CD4-positive, alpha-beta T cell treated with Interleukin-4 for 1 hour (primary cell): ENCODE measurements at regions not wholly inside any gene's neighbourhood (a gene's known extent, or its start where the extent isn't known, plus 50 kb on each side); places are given as distances from the start of the nearest gene placed in this dataset.
A peak's percentile ranks its signal among the peaks of the same experiment; 100 is the strongest.
"Not testable (repeated sequence)": the region's sequence is repeated elsewhere in the genome, so short reads cannot be mapped to it uniquely, and the experiment has no call there.

Experiments
- DNase-seq, 2 donors: peaks; one replicate each; pipeline ENCODE4 v3.0.0-alpha.2; 2020 to 2022

DNA sequence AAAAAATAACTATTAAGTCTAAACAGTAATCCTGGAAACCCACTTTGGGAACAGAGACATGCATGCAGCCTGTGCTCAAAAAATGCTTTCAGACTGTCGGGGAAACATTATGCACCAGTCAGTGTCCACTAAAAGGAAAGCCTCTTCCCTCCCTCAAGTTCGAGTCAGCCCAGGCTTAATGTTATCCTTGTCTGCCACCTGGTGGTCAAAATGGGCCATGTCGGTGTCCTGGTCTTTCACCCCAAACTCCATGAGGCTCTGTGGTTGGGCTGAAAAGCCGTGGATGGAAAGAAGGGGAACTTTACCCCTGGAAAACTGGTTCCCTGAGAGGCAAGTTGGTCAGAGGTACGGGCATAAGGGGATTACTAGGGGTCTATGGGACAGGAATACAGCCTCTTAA, 88.4 kb upstream of the ZNF492 start:
- peak in 1 of 2 donors; percentile 8 for DNase-seq

DNA sequence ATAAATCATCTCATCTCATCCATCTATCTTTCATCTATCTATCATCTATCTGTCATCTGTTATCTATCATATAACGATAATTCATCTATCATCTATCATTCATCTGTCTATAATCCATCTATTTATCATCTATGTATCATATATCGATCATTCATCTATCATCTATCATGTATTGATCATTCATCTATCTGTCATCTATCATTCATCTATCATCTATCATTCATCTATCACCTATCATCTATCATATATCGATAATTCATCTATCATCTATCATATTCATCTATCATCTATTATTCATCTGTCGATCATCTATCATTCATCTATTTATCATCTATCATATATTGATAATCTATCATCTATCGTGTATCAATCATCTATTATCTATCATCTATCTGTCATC, 100.4 kb upstream of the ZNF492 start:
- no peak for DNase-seq

DNA sequence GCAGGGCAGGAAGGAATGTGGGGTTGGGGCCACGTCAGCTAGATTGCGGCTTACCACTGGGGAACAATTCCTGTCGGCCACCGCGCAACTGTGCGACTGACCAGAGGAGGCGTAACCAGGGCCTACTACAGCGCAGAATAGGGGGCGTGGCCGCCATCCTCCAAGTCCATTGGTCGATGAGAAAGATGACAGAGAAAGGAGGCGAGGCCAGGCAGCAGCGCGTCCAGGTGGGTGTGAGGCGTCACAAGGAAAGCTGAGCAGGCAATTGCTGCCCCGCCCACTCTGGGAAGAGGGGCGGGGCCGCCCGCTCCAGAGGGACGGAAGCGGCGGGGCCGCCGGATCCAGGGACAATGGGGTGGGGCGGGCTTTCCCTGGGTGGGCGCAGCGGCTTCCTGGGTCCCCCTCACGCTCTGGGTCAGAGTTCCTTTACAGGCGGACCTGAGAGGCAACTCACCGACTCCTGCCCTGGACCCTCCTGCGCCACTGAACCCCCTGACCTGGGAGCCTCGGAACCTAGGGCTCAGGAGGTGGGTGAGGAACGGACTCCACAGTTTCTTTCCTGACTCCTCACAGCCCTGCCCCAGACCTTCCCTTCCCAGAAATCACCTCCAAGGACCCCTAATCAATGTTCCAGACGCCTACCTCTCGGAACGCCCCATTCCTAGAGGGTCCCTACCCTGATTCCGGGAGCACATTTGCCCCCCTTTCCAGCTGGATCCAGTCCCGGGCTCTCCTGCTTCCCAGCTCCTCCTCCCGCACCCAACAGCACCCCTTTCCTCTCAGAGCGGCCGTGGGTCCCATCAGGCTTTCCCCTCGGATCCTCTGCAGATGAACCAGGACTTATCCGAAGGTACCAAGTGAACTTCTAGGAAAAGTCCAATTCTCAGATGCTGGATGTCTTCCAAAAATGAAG, 101.5 kb upstream of the ZNF492 start:
- no peak for DNase-seq

DNA sequence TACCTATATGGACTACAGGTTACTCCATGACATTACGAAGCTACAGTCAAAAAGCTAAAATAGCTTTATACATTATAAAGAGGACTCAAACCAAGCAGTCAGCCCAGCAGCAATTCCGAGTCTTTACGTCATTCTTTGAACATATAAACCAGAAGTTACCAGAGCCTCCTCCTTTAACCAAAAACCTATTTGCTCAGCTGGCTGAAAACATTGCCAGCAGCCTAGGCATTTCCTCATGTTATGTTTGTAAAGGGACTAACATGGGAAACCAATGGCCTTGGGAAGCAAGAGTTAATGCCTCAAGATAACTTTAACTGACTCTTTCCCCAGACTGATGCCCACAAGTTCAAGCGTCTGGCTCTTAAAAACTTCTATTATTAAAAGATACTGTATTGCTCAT, 104.1 kb upstream of the ZNF492 start:
- no peak for DNase-seq

DNA sequence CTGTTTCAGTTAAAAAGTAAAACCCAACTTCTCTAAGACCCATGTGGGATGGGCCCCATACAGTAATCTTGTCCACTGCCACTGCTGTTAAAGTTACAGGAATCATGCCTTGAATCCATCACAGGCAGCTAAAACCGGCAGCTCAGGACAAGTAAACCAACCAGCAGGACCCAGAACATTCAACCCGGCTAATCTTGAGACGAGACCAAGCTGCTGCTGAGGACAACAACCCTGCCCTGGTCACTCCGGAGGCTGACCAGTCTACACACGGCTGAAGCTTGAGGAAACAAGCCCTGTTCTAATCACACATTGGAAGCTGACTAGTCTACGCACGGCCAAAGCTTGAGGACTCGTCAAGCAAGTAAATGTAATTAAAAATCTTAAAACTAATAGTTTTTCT, 105.2 kb upstream of the ZNF492 start:
- DNase-seq = no peak

DNA sequence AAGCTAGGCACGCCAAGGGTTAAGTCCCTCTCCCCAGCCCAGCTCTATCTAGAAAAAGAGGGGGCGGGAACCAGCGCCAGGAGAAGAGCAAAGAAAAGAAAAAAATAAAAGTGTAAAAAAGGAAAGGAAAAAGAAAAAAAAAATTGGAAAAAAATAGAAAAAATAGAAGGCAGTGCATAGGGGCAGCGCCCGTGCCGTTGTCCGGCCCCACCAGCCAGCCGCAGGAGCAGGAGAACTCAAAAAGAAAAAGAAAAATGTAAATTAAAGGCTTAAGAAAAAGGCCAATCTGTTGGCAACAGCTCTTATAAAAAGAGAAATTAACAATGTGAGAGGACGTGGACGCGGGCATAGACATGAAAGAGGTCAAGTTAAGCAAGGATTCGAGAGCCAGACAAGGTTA, 105.4 kb upstream of the ZNF98 start:
- DNase-seq = no peak

DNA sequence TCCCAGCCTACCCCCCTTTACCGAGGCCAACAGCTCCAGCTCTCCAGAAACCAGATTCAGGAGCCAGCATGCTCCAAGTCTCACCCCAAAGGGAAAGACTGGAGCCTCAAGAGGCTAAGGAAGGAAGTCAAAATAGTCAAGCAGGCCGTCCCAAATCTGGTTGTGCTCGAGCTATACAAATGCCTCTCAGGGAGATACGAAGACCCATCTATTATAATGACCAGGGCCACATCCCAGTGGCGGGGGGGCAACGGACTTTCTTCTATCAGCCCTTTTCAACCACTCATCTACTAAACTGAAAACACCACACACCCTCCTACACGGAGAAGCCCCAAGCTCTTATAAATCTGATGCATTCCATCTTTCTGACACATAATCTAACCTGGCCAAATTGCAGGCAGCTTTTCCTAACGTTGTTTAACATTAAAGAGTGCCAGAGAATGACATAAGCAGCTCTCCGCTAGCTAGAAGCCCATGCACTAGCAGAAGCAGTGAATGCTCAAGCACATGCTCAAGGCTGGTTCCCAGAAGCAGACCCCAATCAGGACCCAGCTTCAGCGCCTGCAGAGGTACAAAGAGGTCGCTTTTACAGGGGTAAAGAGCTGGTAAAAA, 104.6 kb upstream of the ZNF98 start:
- DNase-seq = no peak

DNA sequence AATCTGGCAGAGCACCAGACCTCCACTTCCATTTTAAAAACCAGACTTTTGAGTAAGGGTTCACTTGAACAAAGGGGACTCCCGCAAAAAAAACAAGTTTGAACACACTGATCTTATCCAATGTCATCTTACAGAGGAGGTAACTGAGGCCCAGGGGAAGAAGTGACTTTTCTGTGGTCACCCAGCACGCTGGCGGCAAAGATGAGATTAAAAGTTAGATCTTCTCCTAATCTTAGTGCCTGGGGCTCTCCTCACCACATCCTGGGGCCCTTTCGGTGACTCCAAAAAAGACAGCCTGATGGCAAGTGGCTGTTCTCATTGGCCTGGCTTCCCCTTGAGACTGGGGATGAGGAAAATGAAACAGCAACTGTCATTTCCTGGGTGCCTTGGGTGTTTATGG, 101.8 kb upstream of the ZNF98 start:
- DNase-seq = no peak

DNA sequence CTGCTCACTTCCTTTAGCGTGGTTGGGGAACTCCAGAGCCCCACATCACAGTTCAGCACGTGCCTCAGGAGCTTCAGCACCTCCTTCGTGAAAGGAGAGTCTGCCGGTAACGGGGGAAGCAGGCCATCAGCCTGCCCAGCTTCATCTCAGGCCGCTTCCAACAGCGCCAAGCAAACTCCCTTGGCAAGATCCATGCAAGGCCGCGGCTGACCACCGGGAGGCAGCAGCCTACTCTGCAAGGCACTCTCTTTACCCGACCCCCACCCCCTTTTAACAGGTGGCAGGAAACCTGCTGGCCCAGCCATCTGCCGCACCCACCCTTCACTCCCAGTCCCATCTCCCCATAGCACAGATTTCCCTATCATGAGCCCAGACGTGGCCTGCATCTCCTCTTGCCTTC, 97.4 kb upstream of the ZNF98 start:
- not testable (repeated sequence) for DNase-seq

DNA sequence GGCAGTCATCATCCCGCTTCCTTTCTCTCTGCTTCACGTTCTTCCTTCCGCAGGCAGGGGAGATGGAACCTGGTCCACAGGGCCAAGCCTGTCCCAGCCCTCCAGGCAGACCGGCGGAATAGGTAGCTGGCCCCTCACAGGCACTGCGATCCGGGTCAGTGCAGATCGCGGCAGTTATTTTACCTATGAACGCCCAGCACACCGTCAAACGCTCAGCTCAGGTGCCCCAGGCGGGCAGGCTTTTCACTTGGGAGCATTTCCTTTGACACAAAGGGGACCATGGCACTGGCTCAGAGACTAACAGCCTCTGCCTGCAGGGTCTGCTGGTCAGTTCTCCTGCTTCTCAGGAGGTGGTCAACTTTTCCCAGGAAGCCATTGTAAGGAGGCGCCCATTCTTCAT, 97.0 kb upstream of the ZNF98 start:
- no peak for DNase-seq

DNA sequence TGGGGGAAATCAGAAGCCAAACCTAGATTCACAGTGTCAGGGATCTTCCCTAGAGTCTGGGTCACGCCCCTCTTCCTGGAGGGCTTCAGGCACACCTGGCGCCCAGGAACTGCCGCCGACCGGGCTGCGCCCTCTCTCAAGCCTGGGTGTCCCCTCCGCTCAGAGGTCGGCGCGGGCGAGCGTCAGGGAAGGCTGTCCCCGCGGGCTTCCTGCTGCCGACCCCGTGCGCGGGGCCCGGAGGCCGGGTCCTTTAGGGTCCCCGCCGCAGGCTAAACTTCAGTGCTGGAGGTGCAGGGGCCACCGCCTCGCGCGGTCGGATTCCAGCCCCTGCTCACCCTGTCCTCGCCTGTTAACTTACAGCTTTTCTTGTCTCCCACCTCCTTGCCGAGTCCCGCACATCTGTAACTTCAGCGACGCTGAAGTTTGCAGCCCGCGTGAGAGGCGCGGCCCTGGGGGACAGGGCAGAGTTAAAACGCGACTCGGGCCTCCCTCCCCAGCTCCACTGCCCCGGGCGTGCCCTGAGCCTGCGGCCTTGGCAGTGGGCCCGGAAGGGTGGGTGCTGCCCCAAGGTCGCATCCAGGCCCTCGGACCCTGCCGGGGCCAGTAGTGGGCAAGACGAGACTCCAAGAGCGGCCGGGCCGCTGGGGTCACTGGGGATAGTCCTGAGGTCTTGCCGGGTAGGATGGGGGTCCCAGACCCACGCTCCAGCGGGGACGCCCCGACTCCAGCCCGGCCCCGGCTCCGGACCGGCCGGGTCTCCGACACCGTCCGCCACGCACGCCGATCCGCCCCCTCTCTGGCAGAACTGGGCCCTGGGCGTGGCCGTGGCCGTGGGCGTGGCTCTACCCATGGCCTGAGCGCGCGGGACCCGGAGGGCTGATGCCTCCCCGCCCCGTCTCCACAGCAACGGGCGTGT, 95.6 kb upstream of the ZNF98 start:
- no peak for DNase-seq

DNA sequence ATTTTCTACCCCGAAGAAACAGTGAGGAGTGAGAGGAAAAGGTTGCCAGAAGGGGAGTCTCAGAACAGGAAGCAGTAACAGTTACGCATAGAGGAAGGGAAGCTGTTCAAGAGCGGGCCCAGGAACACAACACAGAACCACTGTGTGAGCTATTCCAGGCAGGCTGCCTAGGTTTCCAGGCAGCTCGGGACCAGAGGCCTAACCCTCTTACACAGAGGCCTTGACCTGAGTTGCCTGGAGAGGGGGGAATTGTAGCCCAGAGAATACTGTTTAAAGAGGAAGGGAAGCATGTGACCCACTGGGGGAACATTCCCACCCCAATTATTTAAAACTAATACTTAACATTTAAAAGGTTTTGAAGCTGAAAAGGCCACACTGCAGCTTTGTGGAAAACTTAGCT, 93.3 kb upstream of the ZNF98 start:
- DNase-seq = no peak

DNA sequence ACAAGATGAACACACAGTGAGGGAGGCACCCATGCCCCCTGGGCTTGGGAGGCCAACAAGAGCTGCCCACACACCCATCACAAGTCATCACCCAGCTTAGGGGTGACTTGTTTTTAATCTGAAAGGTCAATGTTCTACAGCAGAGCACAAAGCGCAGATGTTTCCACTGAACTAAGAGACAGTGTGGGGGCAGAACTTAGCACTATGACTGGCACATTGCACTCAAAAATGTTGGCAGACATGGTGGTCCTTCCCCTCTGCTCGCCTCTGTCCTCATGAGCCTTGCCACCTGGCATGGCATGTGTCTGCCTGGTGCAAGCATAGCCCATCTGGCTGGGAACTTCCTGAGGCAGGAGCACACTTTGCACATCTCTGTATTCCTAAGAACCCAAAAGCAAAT, 81.4 kb upstream of the ZNF98 start:
- no peak for DNase-seq

DNA sequence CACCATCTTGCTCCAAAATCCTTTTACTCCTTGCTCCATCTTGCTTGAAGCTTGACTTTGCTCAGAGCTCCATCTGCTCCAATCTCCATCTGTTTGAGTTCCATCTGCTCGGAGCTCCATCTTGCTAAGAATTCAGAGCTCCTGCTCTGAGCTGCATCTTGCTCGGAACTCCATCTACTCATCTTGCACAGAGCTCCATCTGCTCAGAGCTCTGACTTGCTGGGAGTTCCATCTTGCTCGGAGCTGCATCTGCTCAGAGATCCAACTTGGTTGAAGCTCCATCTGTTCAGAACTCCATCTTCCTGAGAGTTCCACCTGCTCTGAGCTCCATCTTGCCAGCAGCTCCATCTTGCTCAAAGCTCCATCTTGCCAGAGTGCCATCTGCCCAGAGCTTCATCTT, 80.6 kb upstream of the ZNF98 start:
- DNase-seq = no peak

DNA sequence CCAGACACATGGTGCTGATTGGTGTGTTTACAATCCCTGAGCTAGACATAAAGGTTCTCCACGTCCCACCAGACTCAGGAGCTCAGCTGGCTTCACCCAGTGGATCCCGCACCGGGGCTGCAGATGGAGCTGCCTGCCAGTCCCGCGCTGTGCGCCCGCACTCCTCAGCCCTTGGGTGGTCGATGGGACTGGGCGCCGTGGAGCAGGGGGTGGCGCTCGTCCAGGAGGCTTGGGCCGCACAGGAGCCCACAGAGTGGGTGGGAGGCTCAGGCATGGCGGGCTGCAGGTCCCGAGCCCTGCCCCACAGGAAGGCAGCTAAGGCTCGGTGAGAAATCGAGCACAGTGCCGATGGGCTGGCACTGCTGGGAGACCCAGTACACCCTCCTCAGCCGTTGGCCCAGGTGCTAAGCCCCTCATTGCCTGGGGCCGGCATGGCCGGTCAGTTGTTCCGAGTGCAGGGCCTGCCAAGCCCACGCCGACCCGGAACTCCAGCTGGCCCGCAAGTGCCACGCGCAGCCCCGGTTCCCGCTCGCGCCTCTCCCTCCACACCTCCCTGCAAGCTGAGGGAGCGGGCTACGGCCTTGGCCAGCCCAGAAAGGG, 76.8 kb upstream of the ZNF98 start:
- not testable (repeated sequence) for DNase-seq

DNA sequence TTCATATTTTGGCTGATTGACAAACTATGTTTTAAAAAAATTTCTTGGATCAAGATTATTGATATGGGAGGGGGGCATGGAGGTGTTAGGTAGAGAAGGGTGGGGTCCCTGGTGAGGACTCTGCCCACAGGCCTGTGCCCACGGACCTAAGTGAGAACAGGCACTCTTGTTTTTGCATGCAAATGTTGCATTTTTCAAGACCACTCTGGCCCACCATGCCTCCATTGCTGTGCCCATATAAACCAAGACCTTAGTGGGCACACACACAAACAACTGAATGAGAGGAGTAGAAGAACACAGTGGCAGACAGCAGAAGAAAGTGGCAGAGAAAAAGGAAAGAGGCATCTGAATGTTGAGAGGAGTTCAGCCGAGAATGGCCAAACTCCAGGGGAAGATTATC, 69.6 kb upstream of the ZNF98 start:
- no peak for DNase-seq

DNA sequence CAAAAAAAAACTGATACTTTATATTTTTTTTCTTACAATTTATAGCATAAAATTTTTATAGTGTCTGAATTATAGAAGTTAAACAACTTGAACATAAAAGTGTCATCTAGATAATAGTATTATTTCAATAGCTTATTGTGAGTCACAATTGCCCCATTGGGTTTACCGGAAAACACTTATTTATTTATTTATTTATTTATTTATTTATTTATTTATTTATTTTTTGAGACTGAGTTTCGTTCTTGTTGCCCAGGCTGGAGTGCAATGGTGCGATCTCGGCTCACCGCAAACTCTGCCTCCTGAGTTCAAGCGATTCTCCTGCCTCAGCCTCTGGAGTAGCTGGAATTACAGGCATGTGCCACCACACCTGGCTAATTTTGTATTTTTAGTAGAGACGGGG, 61.4 kb upstream of the ZNF98 start:
- DNase-seq = not testable (repeated sequence)

DNA sequence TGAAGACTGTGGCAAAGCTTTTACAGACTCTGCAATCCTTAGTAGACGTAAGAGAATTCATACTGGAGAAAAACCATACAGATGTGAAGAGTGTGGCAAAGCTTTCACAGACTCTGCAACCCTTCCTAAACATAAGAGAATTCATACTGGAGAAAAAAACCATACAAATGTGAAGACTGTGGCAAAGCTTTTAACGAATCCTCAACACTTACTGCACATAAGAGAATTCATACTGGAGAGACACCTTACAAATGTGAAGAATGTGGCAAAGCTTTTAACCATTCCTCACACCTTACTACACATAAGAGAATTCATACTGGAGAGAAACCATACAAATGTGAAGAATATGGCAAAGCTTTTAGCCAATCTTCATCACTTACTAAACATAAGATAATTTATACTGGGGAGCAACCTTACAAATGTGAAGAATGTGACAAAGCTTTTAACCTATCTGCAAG, 50.1 kb upstream of the ZNF98 start:
- no peak for DNase-seq
